ENCODE measurements at regions not wholly inside any gene's neighbourhood (a gene's known extent, or its start where the extent isn't known, plus 50 kb on each side); places are given as distances from the start of the nearest gene placed in this dataset.

DNA sequence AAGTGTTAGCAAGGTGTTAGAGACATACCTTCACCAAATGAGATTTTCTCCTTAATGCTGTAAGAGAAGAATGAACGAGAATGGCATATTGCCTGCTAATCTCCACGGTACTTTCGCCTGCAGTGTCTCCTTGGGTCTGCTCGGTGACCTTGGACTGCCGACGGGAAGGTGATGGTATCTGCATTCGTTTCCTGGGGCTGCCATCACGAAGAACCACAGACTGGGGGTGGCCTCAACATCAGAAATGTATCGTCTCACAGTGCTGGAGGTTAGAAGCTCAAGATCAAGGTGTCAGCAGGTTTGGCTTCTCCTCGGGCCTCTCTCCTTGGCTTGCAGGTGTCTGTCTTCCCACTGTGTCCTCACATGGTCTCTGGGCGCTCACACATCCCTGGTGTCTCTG is 86.3 kb upstream of the TNRC6C start:
- no peak for TF ChIP-seq NR3C1 (CRISPR knock-in tag; conservative IDR thresholded peaks at IDR 0.05; ENCODE audit: low read depth)
- TF ChIP-seq, protein P1, sequence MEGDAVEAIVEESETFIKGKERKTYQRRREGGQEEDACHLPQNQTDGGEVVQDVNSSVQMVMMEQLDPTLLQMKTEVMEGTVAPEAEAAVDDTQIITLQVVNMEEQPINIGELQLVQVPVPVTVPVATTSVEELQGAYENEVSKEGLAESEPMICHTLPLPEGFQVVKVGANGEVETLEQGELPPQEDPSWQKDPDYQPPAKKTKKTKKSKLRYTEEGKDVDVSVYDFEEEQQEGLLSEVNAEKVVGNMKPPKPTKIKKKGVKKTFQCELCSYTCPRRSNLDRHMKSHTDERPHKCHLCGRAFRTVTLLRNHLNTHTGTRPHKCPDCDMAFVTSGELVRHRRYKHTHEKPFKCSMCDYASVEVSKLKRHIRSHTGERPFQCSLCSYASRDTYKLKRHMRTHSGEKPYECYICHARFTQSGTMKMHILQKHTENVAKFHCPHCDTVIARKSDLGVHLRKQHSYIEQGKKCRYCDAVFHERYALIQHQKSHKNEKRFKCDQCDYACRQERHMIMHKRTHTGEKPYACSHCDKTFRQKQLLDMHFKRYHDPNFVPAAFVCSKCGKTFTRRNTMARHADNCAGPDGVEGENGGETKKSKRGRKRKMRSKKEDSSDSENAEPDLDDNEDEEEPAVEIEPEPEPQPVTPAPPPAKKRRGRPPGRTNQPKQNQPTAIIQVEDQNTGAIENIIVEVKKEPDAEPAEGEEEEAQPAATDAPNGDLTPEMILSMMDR (IDR thresholded peaks at IDR 0.05), result no peak
- no peak for TF ChIP-seq CREM (CRISPR knock-in tag; IDR thresholded peaks at IDR 0.05)
- no peak for TF ChIP-seq NFATC4 (CRISPR knock-in tag; IDR thresholded peaks at IDR 0.05)
- TF ChIP-seq, protein P2, sequence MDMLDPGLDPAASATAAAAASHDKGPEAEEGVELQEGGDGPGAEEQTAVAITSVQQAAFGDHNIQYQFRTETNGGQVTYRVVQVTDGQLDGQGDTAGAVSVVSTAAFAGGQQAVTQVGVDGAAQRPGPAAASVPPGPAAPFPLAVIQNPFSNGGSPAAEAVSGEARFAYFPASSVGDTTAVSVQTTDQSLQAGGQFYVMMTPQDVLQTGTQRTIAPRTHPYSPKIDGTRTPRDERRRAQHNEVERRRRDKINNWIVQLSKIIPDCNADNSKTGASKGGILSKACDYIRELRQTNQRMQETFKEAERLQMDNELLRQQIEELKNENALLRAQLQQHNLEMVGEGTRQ (CRISPR knock-in tag; IDR thresholded peaks at IDR 0.05), result no peak
- TF ChIP-seq JAZF1 (CRISPR knock-in tag; IDR thresholded peaks at IDR 0.05), result no peak
- TF ChIP-seq SMAD3 (CRISPR knock-in tag; IDR thresholded peaks at IDR 0.05; ENCODE audit: borderline replicate concordance), result no peak
- TF ChIP-seq NR2C2 (CRISPR knock-in tag; IDR thresholded peaks at IDR 0.05), result no peak
- no peak for TF ChIP-seq ZNF121 (CRISPR knock-in tag; IDR thresholded peaks at IDR 0.05)
- no peak for TF ChIP-seq EMX1 (CRISPR knock-in tag; IDR thresholded peaks at IDR 0.05)
- TF ChIP-seq NR1H2 (CRISPR knock-in tag; IDR thresholded peaks at IDR 0.05), result no peak
- TF ChIP-seq TCF7 (CRISPR knock-in tag; IDR thresholded peaks at IDR 0.05; ENCODE audit: low read depth), result no peak
- TF ChIP-seq ZNF396 (CRISPR knock-in tag; IDR thresholded peaks at IDR 0.05; ENCODE audit: borderline replicate concordance), result no peak
- TF ChIP-seq, protein P3, sequence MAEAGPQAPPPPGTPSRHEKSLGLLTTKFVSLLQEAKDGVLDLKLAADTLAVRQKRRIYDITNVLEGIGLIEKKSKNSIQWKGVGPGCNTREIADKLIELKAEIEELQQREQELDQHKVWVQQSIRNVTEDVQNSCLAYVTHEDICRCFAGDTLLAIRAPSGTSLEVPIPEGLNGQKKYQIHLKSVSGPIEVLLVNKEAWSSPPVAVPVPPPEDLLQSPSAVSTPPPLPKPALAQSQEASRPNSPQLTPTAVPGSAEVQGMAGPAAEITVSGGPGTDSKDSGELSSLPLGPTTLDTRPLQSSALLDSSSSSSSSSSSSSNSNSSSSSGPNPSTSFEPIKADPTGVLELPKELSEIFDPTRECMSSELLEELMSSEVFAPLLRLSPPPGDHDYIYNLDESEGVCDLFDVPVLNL (CRISPR knock-in tag; IDR thresholded peaks at IDR 0.05; ENCODE audit: borderline replicate concordance, low read depth), result no peak

Measured in WTC11 (cell line).